HG03280 (cell line): ENCODE measurements at regions not wholly inside any gene's neighbourhood (a gene's known extent, or its start where the extent isn't known, plus 50 kb on each side); places are given as distances from the start of the nearest gene placed in this dataset.
A peak's percentile ranks its signal among the peaks of the same experiment; 100 is the strongest.

Experiments
- ATAC-seq: cut with Tn5 transposase; IDR thresholded peaks from one replicate; pipeline ENCODE4 v1.9.1; 2021; ENCODE audit warnings: mild to moderate bottlenecking, moderate library complexity; ENCODE audit not compliant: unreplicated experiment

DNA sequence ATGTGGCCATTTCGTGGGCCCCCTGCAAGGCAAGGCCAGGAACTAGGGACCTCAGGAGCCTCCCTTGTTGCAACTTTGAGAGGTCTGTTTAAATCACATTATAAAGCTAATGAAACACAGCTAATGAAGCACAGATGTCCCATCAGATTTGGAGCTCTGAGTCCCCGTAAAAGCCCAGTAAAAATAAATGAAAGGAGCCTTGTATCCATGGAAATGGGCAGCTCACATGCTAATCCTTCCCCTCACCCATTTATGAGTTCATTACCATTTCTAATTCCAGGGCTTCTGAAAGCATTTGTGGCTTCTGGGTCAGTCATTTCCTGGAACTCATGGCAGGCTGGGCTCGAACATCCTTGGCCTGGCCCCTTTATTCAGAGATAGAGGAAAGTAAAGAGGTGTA, 274.8 kb downstream of the SS18 start:
- no peak for ATAC-seq

DNA sequence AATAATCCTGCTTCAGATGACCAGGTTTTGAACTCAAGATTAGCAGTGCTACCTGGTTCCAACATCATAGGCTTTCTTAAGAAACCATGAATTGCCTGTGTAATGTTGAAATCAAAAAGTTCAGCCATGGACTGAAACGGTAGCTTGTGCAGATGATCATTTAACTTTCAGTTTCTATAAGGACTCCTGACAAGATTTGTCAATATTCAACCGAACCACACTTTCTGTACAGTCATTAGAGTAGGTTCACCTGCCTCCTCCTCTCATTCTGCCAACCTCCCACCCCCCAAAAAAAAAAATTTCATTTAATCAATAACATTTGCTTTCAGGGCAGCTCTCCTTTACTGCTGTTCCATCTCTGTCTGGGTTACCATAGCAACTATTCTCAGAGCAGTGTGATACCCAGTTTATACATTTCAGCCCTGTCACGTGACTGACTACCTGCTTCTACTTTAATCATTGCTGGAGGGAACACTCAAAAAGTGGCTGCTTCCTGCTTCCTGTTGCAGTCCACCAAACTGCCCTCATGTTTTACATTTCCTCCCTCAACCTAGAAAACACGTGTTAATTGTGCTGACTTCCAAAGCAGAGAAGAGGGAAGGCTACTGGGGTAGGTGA, 275.5 kb downstream of the SS18 start:
- ATAC-seq = peak; percentile 76

DNA sequence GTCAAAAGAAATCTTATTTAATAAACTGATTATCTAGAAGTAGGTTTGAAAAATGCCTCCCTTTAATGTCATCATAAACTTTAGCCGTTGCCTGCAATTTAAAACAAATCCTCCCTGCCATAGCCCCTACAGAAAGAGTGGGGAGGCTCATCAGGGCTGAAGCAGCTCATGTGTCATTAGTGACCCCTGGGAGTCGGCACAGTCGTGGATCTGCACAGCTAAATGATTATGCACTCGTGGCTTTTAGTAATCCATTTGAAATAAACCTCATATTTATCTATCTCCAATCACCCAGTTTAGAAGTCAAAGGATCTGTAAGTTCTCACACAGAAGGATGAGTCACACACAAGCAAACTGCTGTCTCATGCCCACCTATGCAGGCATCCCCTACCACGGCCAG, 277.3 kb downstream of the SS18 start:
- ATAC-seq = no peak

DNA sequence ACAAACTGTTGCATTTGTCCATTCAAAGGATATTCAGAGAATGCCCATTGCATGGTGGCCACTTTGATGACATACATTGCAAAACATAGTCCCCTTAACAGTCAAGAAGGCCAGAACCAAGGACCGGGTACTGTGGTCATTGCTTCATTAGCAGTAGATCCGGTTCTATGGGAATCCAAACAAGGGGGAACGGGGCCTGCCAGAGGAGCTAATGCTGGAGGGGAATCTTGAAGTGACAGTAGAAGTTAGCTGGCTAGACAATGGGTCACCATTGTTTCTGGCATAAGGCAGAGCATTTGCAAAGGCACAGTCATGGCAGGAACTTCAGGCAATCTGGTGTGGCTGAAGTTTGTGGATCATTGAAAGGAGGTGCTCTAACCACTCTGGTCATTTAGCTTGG, 279.7 kb downstream of the SS18 start:
- no peak for ATAC-seq

DNA sequence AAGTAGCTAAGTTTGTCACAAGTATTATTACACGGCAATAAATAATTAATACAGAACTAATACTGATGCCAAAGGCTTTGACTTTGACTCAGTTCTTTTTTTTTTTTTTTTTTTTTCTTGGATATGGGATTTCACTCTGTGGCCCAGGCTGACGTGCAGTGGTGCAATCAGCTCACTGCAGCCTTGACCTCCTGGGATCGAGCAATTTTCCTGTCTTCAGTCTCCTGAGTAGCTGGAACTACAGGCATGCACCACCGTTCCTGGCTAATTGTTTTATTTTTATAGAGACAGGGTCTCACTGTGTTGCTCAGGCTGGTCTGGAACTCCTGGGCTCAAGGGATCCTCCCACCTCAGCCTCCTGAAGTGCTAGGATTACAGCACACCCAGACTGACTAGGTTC, 284.5 kb downstream of the SS18 start:
- ATAC-seq = no peak

DNA sequence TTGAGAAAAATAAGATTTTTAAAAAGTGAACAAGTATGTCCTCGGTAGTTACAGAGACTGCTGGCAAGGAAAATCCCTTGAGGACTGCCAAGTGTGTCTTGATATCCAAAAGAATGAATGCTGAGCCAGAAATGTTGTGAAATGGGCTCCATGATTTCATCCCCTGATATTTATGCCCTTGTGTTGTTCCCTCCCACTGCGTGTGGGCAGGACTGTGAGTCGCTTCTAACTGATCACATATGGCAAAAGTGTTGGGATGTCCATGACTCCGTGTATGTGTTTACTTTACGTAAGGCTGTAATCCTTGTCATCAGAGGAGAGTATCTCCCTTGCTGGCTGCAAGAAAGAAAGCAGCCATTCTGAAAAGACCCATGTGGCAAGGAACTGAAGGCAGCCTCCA, 285.1 kb downstream of the SS18 start:
- ATAC-seq = no peak

DNA sequence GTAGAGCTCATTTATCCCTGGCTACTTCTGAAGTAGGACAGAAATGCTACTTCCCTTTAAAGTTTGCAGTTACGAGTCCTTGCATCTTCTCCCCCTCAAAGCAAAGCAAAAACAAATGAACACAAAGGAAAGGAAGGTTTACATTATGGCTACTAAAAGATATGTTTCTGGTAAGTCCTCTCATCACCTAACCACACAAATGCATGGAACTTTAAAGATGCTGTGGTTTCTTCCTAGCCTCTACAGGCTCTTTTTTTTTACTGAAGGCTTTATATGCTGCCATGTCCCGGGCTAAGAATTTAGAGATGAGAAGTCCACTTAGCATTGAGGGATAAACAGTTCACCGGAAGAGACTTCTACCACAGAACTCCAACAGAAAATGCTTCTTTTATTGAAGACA, 291.2 kb downstream of the SS18 start:
- no peak for ATAC-seq

DNA sequence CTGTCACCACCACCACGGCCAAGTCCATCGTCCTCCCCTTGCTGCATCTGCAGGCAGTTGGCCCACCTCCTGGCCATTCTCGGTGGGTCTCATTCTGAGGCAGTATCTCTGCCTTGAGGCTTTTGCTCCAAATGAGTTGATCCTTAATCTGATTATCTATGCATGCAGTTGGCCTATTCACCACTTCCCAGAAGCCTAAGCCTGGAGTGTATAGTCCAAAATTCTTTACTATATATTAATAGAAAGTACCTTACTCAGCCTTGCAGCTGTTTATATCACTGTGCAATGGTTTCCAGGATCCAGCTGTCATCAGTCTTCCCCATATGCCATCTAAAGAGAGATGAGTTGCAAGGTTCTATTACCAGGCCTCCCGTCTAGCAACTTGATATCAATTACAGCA, 292.4 kb downstream of the SS18 start:
- ATAC-seq = no peak

DNA sequence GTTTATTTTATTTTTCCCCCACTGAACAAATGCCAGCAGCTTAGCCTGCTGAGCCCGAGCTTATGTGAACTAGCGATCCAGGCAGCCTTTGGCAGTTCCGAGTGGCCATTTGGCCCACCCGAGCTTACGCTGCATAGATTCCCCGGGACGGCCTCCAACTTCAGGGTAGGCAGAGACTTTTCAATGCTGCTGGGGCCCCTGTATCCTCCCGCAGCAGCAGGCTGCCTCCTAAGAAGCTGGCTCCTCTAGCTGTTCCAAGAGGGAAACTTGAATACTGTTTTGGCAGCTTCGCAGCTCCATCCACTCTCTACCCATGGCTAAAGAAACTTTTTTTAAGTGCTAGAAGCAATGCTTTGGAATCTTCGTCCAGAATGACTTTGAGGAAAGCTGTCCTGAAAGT, 295.2 kb downstream of the SS18 start:
- ATAC-seq = no peak

DNA sequence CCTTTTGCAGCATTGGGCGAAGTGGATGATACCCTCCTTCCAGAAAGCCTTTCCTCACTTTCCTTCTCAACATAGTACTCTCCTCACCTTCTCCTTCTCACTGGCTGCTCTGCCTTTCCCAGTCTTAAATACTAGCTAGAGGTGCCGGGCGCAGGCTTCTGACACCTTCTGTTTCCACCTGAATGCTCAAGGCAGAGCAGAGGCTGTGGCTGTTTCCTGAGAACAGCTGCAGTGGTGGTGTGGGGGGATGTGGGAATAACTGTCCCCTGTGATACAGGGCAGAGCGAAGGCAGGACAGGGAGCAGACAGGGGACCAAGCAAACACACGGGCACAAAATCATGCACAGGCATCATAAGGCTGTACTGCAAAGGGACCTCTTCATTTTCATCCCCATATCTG, 303.1 kb downstream of the SS18 start:
- ATAC-seq = no peak

DNA sequence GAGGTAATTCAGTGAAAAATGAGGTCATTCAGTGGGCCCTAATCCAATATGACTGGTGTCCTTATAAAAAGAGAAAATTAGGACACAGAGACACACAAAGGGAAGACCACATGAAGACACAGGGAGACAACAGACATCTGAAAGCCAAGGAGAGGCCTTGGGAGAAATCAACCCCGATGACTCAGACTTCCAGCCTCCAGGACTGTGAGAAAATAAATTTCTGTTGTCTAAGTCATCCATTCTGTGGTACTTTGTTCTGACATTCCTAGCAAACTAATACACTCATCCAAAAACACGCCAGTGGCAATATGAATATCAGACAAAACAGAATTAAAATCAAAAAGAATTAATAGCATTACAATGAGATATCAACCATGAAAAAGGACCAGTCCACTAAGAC, 303.7 kb downstream of the SS18 start:
- no peak for ATAC-seq

DNA sequence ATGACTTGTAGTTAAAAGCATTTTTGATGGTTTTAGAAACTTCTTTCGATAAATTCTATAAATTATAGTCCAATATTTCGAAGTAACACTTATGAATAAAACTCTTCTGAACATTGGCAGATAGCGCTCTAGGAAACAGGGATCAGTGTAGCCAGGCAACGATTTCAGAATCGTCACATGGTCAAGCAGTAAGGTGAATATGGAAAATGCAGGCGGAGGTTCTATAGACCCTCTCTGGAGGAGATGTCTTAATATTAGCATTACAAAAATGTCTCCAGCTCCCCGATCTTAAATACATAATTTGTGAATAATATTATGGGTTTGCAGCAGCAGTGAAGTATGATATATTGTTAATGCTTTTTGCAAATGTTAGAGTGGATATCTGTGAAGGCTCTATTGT, 310.3 kb downstream of the SS18 start:
- no peak for ATAC-seq

DNA sequence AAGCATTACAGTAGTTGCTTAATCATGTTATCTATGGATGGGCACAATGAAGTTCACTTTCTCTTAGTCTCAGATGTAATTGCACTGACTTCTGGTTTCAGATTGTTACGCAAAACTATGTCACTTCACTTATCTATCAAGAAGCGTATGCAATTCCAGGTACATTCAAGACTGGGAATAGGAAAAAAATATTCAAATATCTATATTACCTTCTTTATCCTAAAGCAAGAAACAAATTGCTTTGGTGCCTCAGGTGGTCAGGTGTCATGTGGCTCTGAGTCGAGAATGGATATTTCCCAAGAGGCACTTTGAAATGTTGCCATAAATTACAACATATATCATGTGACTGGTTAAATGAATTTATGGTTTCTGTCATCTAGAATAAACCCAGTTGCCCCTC, 318.6 kb downstream of the SS18 start:
- ATAC-seq = no peak

DNA sequence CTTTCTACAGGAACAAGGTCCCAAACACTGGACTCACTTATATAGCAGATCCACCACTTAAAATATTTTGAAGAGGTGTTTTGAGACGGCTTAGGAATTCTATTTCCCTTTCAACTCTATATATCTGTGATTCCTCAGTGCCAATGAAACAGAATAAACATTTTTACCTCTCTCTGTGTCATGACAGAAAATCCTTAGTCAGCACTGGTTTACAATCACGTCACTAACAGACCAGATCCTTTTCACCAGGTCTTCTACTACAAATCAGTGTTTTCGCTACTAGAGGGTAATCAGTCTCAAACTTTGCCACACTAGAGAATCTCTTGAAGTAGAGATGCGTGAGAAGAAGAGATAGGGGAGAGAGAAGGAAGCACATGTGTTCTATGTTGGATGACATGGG, 325.6 kb downstream of the SS18 start:
- ATAC-seq = no peak

DNA sequence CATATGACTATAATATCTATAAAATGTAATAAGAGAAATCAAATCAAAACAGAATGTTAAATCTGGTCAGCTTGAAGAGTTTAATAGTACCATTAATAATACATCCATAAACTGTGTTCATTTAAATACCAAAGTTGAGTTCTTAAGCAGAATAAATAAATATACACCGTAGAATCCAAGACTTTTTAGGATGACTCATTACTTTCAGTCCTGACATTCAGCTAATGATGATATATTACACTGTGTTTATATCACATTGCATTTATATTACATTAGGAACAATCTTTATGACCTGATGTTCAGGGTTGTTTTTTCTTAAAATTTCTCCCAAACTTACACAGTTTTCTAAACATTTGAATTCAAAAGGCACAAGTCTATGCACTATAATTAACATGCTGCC, 331.3 kb downstream of the SS18 start:
- no peak for ATAC-seq

DNA sequence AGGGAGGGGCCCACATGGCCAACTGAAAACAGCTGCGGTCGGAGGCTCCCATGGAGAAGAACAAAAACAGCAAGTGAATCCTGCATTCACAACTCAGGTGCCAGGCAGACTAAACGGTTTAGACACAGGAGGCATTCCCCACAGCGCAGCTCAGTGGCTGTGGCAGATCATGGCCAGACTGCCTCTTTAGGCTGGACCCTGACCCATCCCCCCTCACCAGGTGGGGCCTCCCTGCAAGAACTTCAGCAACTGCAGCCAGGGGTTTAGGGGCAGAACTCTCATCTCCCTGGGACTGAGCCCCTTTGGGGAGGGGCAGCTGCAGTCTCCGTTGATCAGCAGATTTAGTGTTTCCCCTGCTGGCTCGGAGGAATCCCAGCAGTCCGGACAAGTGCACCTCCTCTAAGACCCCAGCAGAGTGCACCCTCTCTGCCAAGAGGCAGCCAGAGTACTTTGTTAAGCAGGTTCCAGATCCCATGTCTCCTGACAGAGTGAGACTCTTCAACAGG, 346.7 kb downstream of the SS18 start:
- ATAC-seq = no peak

DNA sequence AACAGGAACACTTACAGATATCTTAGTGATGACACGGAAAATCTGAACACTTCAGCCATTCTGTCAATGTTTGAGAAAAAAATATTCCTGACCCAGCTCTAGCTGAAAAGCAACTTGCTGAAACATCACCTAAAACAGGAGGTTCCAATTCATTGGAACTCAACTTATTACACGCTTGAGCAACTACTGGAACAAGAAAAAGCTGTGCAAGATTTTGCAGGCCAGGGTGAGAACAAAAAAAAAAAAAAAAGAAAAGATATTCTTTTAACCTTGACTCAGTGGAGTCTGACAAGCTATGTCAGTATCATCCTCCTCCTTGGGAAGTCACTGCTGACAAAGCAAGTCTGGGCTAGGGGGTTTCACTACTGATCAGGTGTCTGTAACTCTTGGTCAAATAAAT, 351.0 kb downstream of the SS18 start:
- no peak for ATAC-seq

DNA sequence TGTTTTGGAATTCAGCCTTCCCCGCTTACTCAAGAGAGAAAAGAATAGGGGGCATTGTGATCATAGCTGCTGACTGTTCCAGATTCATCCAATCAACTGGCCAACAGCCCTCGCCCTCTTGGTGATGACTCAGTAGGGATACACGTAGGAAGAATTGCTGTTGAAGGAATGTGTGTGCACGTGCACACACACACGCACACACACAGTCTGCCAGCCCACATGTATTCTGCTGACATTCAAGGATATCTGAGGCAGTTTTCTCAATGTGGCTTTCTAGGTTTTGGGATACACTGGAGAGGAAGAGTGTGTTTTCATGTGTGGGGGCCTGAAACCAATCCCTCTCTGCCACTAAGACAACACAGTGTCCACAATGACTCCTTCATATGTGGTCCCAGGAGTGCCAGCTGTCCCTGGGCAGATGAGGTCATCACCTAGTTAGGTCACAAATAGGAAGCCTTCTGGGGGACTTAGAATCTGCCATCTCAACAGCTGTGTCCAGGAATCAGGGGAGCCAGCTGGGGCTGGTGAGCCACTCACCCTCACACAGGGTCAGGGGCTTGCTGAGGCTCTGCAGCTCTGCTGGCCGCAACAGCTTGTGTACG, 352.6 kb downstream of the SS18 start:
- ATAC-seq = no peak

DNA sequence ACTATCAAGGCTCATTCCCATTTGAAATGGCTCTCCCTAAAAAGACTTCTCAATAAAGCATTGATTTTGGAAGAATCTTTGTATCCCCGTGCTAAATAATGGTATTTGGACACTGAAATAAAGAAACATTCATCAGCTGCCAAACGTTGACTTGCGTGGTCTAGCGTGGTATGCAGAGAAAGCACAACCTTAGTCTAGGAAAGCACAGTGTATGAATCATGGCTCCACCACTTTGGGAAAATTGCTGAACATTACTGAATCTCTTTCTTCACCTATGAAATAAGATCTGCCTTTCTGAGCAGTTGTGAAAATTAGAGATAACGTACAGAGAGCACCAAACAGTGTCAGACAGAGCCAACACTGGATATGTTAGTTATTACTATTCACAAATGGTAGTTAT, 353.9 kb downstream of the SS18 start:
- ATAC-seq = no peak

DNA sequence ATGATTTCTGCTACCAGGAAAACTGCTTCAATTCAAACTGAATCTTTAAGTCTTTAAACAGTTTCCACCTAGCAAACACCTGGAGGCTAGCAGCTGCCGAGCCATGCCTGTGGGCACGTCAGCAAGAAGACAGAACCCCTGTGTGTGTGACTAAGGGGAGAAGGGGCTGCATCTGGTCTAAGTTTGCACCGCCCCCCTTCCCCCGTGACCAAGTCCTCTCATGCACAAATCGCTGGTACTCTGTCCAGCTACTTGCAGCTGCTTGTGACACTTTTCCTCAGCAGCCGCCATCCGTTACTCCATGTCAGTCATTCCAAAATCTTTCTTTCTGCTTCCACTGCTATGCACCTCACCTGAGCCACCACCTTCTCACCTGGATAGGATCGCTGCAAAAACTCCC, 355.0 kb downstream of the SS18 start:
- no peak for ATAC-seq

DNA sequence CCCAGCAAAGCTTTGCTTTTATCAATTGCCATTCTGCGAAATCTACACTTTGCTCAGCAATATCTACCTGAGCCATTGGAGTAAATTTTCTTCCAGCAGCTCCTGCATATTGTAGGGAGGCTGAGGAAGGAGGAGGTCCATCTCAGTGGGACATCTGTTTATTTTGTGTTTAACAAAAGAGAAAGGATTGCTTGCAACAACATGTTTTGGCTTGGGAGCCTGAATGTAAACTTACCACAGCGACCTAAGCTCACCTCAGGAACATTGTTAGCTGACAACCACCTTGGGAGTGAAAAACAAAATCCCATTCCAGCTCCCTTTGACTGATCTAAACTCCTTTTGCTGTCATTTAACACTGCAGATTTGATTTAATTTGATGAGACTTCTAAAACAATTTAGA, 356.1 kb downstream of the SS18 start:
- no peak for ATAC-seq

DNA sequence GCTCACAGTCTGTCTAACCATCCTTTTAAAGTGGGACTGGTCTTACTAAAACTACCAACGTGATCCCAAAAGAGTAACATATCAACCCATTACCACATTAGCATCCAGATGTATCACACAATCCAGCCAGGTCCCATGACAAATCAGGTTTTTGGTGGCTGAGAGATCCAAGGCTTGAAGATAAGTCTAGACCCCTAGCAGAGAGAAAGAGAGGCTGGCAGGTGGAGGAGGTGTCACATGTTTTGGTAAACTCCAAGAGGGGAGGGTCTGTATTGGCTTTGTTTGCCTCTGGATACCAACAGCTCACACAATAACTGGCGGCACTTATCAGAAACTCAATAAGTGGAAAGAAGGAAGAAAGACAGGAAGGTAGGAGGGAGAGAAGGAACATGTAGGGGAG, 357.6 kb downstream of the SS18 start:
- ATAC-seq = no peak

DNA sequence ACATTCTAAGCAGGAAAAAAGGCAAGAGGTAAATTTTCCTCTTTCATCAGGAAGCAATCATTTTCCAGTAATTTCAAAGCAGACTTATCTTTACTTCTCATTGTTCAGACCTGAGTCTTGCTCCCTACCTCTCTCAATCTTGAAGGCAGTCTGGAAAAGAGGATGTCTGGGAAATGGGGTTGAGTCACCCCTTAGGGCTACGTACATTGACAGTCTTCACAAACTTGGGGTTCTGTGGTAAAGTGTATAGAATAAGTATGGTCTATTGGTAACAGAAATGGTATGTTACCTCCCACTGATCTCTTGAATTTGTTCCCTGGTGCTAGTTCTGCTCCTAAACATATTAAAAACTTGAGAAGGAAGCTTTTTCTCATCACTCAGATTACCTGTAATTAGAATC, 361.3 kb downstream of the SS18 start:
- no peak for ATAC-seq
